HEK293 (cell line): ENCODE measurements at regions not wholly inside any gene's neighbourhood (a gene's known extent, or its start where the extent isn't known, plus 50 kb on each side); places are given as distances from the start of the nearest gene placed in this dataset.
A peak's percentile ranks its signal among the peaks of the same experiment; 100 is the strongest.

Experiments
- CTCF ChIA-PET: fragments of 350-600 bp; formaldehyde crosslinking; extraction: SDS; loops from one replicate; lab custom pipeline; 2021; ENCODE audit warnings: antibody characterized with exemption; lab: Yijun Ruan, JAX
- POLR2A ChIA-PET: fragments of 300-600 bp; formaldehyde crosslinking; extraction: SDS; loops from one replicate; lab custom pipeline; 2020; ENCODE audit warnings: antibody characterized with exemption, inconsistent platforms; lab: Yijun Ruan, JAX
- H3K27ac ChIP-seq: fragments of 200-500 bp; sonication (Bioruptor generic); 2 replicates; pipeline ENCODE4 v1.5.1; 2014; ENCODE audit warnings: low read depth, low read length, control low read depth, inconsistent platforms; ENCODE audit errors: extremely low read depth
- H3K36me3 ChIP-seq, 2 experiments: fragments of 200-500 bp in 1 of 2; sonication (Bioruptor generic) in 1 of 2; 1 replicate in 1 of 2; 2 replicates in 1 of 2; pipeline ENCODE4 v1.5.1; 2014 to 2017; ENCODE audit warnings: inconsistent platforms in 2 of 2, low read length in 2 of 2; ENCODE audit not compliant: control insufficient read depth in 2 of 2, insufficient read depth in 1 of 2
- H3K4me1 ChIP-seq: fragments of 200-500 bp; sonication (Bioruptor generic); 2 replicates; pipeline ENCODE4 v1.5.1; 2014; ENCODE audit warnings: mild to moderate bottlenecking, low read length, inconsistent platforms; ENCODE audit not compliant: control insufficient read depth, insufficient read depth
- H3K4me3 ChIP-seq: 2 replicates; pipeline ENCODE4 v1.5.1; 2011; ENCODE audit warnings: low read depth, mild to moderate bottlenecking, control low read depth, low read length, moderate library complexity
- H3K9me3 ChIP-seq: fragments of 200-500 bp; sonication (Bioruptor generic); 2 replicates; pipeline ENCODE4 v1.5.1; 2014; ENCODE audit warnings: low read depth, low read length, inconsistent platforms; ENCODE audit not compliant: control insufficient read depth, insufficient read depth
- HOXA7 ChIP-seq: sonication (generic); formaldehyde crosslinking; IDR thresholded peaks from 2 replicates; pipeline ENCODE4 v1.8.1; 2022; ENCODE audit warnings: missing genetic modification reagents, borderline replicate concordance
- KLF8 ChIP-seq: fragments of 450-650 bp; formaldehyde crosslinking; IDR thresholded peaks from 2 replicates; pipeline ENCODE4 v1.5.1; 2016; ENCODE audit warnings: missing biosample characterization, missing genetic modification characterization
- REST ChIP-seq: fragments of 450-650 bp; formaldehyde crosslinking; IDR thresholded peaks from 2 replicates; pipeline ENCODE4 v1.5.1; 2016; ENCODE audit warnings: missing biosample characterization, missing genetic modification characterization
- SCRT2 ChIP-seq: fragments of 450-650 bp; formaldehyde crosslinking; IDR thresholded peaks from 2 replicates; pipeline ENCODE4 v1.5.1; 2016; ENCODE audit warnings: missing biosample characterization, missing genetic modification characterization
- ZBTB8A ChIP-seq: fragments of 450-650 bp; formaldehyde crosslinking; IDR thresholded peaks from 2 replicates; pipeline ENCODE4 v1.5.1; 2016; ENCODE audit warnings: missing biosample characterization, missing genetic modification characterization
- ZNF133 ChIP-seq: fragments of 450-650 bp; formaldehyde crosslinking; IDR thresholded peaks from 2 replicates; pipeline ENCODE4 v1.5.1; 2016; ENCODE audit warnings: missing biosample characterization, missing genetic modification characterization
- ZNF214 ChIP-seq: fragments of 450-650 bp; formaldehyde crosslinking; IDR thresholded peaks from 2 replicates; pipeline ENCODE4 v1.5.1; 2017; ENCODE audit warnings: missing biosample characterization, mild to moderate bottlenecking, missing genetic modification characterization, borderline replicate concordance
- ZNF26 ChIP-seq: fragments of 450-650 bp; formaldehyde crosslinking; IDR thresholded peaks from 2 replicates; pipeline ENCODE4 v1.5.1; 2016; ENCODE audit warnings: missing biosample characterization, missing genetic modification characterization
- ZNF488 ChIP-seq: fragments of 450-650 bp; formaldehyde crosslinking; IDR thresholded peaks from 2 replicates; pipeline ENCODE4 v1.5.1; 2016; ENCODE audit warnings: missing biosample characterization, missing genetic modification characterization
- ZNF513 ChIP-seq: fragments of 450-650 bp; IDR thresholded peaks from 2 replicates; pipeline ENCODE4 v1.5.1; 2018; ENCODE audit warnings: missing biosample characterization, missing genetic modification characterization
- ZNF560 ChIP-seq: fragments of 450-650 bp; formaldehyde crosslinking; IDR thresholded peaks from 2 replicates; pipeline ENCODE4 v1.5.1; 2017; ENCODE audit warnings: missing biosample characterization, missing genetic modification characterization, borderline replicate concordance
- ZNF660 ChIP-seq: fragments of 450-650 bp; IDR thresholded peaks from 2 replicates; pipeline ENCODE4 v1.5.1; 2018; ENCODE audit warnings: missing biosample characterization, mild to moderate bottlenecking, missing genetic modification characterization
- ZSCAN4 ChIP-seq: fragments of 450-650 bp; formaldehyde crosslinking; IDR thresholded peaks from 2 replicates; pipeline ENCODE4 v1.5.1; 2017; ENCODE audit warnings: missing biosample characterization, missing genetic modification characterization

DNA sequence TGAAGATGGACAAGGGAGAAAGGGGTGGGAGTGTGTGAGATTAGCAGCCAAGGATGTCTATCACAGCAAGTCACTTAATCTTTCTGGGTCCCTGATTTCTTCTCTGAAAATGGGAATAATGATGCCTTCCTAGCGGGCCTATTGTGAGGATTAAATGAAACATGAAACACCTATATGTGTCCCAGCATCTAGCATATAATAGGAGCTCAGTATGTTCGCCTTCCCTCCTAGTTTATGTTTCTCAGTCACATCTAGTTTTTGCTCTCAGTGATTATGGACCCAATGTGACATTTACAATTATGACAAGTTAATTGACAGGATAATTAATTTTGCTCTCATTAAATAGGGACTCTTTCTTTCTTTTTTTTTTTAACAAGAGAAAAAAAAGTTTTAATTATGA, 252.9 kb downstream of the SNX13 start:
- no peak overlapping the region for H3K4me3 ChIP-seq
- H3K9me3 ChIP-seq, result no peaks in the 10 kb centered on the region
- H3K36me3 ChIP-seq, result no peaks in the 10 kb centered on the region
- ChIA-PET CTCF (interaction anchor here (0.7 kb wide), 2 partner anchors 252 to 1407 kb away, joined by 3 to 5 read pairs; no protein-coding TSS in a partner anchor), POLR2A (no interaction called here)
- H3K4me1 ChIP-seq, result no peaks in the 10 kb centered on the region
- TF ChIP-seq ZBTB8A (tag by site-specific recombination) (no peak), ZNF214 (tag by site-specific recombination) (no peak), ZNF513 (tag by site-specific recombination) (no peak), ZNF26 (tag by site-specific recombination) (no peak), ZNF560 (tag by site-specific recombination) (no peak), HOXA7 (no peak)
- no peak overlapping the region for H3K27ac ChIP-seq

DNA sequence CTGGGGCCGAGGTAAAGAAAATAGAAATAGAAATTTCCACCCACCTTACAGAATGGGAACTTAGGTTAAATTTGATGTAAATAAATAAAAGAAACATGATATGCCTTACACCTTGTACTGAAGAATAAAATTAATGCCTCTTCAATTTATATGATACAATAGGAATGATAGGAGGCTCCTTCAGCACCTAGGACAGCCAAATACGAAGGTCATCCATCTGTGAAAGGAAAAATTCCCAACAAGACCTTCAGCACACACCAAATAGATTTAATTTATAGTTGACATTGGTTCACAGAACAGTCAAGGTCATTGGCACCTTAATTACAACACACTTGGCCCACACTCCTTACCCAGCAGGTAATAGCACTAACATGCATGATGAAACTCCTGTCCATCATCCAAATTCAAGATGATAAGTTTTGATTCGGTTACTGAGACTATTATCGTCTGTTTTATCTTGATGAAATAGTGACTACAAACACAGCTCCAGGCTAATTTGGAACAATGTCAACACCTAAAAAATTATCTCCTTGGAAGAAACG, 250.9 kb downstream of the SNX13 start:
- Histone ChIP-seq H3K4me3 (no peak overlapping the region), H3K4me1 (no peaks in the 10 kb centered on the region), H3K36me3 (no peaks in the 10 kb centered on the region), H3K27ac (no peak overlapping the region), H3K9me3 (no peaks in the 10 kb centered on the region)
- CTCF ChIA-PET, result interaction anchor here (0.6 to 2.5 kb wide), 4 partner anchors 9 to 43 kb away, joined by 3 to 12 read pairs (median 4); no protein-coding TSS in a partner anchor
- TF ChIP-seq KLF8 (tag by site-specific recombination), result no peak
- no peak for TF ChIP-seq ZNF488 (tag by site-specific recombination)
- TF ChIP-seq REST (tag by site-specific recombination), result peak; percentile 80
- POLR2A ChIA-PET, result no interaction called here

GRCh38 chr7:17690030-17690429, 250.3 kb downstream of the SNX13 start:
- no peak overlapping the region for H3K4me3 ChIP-seq
- H3K27ac ChIP-seq, result 0 out of 2 replicates have a peak overlapping the region, but pooled peaks have one; percentile 16
- no peaks in the 10 kb centered on the region for H3K4me1 ChIP-seq
- ChIA-PET CTCF (interaction anchor here (0.6 to 2.5 kb wide), 3 partner anchors 10 to 540 kb away, joined by 3 to 12 read pairs (median 4); no protein-coding TSS in a partner anchor), POLR2A (no interaction called here)
- H3K36me3 ChIP-seq, result no peaks in the 10 kb centered on the region
- no peaks in the 10 kb centered on the region for H3K9me3 ChIP-seq
- TF ChIP-seq ZSCAN4 (tag by site-specific recombination) (0 out of 2 replicates have a peak, but pooled peaks have one; percentile 26), ZNF133 (tag by site-specific recombination) (no peak), ZNF660 (peak; percentile 29; the same call in 1 of the 2 replicates), SCRT2 (tag by site-specific recombination) (peak; percentile 54; the same call in 1 of the 2 replicates)
